Prostate gland (tissue), 2 donors: ENCODE measurements at regions not wholly inside any gene's neighbourhood (a gene's known extent, or its start where the extent isn't known, plus 50 kb on each side); places are given as distances from the start of the nearest gene placed in this dataset.

ENCODE experiments used
- DNase-seq: peaks from one replicate; pipeline ENCODE4 v3.0.0-alpha.2; 2019; ENCODE audit warnings: low spot score
- H3K27ac ChIP-seq, 2 donors: fragments of 200-600 bp; sonication (generic); 2 replicates each; pipeline ENCODE4 v1.5.1; 2017 to 2019
- H3K27me3 ChIP-seq: fragments of 200-600 bp; sonication (generic); replicated peaks from 2 replicates; pipeline ENCODE4 v1.5.1; 2019; ENCODE audit not compliant: insufficient read depth
- H3K36me3 ChIP-seq, 2 donors: fragments of 200-600 bp; sonication (generic); 1 replicate in 1 of 2; 2 replicates in 1 of 2; pipeline versions ENCODE4 v1.5.1 to v1.8.1; 2017 to 2019
- H3K4me1 ChIP-seq: fragments of 200-600 bp; sonication (generic); replicated peaks from 2 replicates; pipeline ENCODE4 v1.5.1; 2019
- H3K4me3 ChIP-seq, 2 donors: fragments of 200-600 bp; sonication (generic); 2 replicates each; pipeline ENCODE4 v1.5.1; 2017 to 2019
- H3K9me3 ChIP-seq: fragments of 200-600 bp; sonication (generic); 2 replicates; pipeline ENCODE4 v1.5.1; 2017
- CTCF ChIP-seq, 4 experiments: fragments of 200-600 bp in 2 of 4; fragments of 450-650 bp in 2 of 4; sonication (generic) in 2 of 4; IDR thresholded peaks; 1 replicate in 3 of 4; 2 replicates in 1 of 4; pipeline ENCODE4 v1.5.1; 2016 to 2019; ENCODE audit warnings: antibody characterized with exemption in 4 of 4, mild to moderate bottlenecking in 2 of 4, moderate library complexity in 2 of 4
- POLR2A ChIP-seq: fragments of 450-650 bp; IDR thresholded peaks from one replicate; pipeline ENCODE4 v1.6.1; 2016; ENCODE audit warnings: antibody characterized with exemption, mild to moderate bottlenecking
- POLR2AphosphoS5 ChIP-seq: sonication (generic); formaldehyde crosslinking; IDR thresholded peaks from one replicate; pipeline ENCODE4 v1.6.1; 2017; ENCODE audit warnings: antibody characterized with exemption
- WGBS: methylation state at CpG from one replicate; pipeline ENCODE4 v1.1.5; 2018; 5-methylcytosine and 5-hydroxymethylcytosine counted together
- intact Hi-C: fragments of 100-400 bp; cut with DNase I; formaldehyde crosslinking; loops from one replicate; pipeline ENCODE4 v1.14.2; 2022

GRCh38 chr17:51491416-51491815 is 231.1 kb downstream of the UTP18 start:
- Histone ChIP-seq H3K4me3 (no peak overlapping the region), H3K36me3 (no peaks in the 10 kb centered on the region), H3K9me3 (no peaks in the 10 kb centered on the region), H3K27ac (no peak overlapping the region), H3K27me3 (no peaks in the 10 kb centered on the region), H3K4me1 (no peaks in the 10 kb centered on the region)
- 85% methylated on average over 5 of the region's 6 CpGs for WGBS
- no peak for TF ChIP-seq CTCF (IDR thresholded peaks at IDR 0.05)
- DNase-seq, result no peak
- intact Hi-C loops, result no loop called here

DNA sequence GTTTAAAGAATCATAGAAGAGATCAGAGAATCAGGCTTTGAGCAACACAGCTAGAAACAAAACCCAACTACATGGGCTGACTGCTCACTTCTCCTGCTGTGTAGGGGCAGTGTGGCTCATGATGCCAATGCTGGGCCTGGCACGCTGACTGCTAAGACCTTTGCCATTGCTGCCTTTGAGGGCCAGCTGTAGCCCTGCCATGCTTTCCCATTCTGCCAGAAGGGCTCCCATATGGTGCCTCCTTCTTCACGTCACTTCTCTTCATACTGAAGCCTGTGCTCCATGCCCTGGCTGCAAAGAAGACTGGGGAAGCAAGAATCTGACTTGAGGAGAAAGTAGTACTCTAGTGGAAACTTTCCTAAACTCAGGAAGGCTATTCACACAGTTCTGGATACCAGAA is 232.9 kb downstream of the UTP18 start:
- intact Hi-C loops, result no loop called here

GRCh38 chr17:51496378-51496777 is 236.0 kb downstream of the UTP18 start:
- 30% methylated on average over 1 of the region's 1 CpG for WGBS
- Histone ChIP-seq H3K36me3 (no peaks in the 10 kb centered on the region), H3K4me3 (no peak overlapping the region), H3K9me3 (no peaks in the 10 kb centered on the region), H3K27me3 (no peaks in the 10 kb centered on the region), H3K4me1 (no peaks in the 10 kb centered on the region), H3K27ac (no peak overlapping the region)
- TF ChIP-seq POLR2AphosphoS5, result no peak
- TF ChIP-seq CTCF (IDR thresholded peaks at IDR 0.05), result no peak
- TF ChIP-seq POLR2A, result no peak
- DNase-seq, result no peak
- intact Hi-C loops, result no loop called here

More for the DNA sequence above, 232.9 kb downstream of the UTP18 start:
- no peaks in the 10 kb centered on the region for H3K27me3 ChIP-seq
- H3K4me1 ChIP-seq, result no peaks in the 10 kb centered on the region
- H3K36me3 ChIP-seq, result no peaks in the 10 kb centered on the region
- TF ChIP-seq POLR2AphosphoS5 (no peak), CTCF (IDR thresholded peaks at IDR 0.05) (no peak), POLR2A (no peak)
- no peak overlapping the region for H3K4me3 ChIP-seq
- DNase-seq, result no peak
- H3K9me3 ChIP-seq, result no peaks in the 10 kb centered on the region
- H3K27ac ChIP-seq, result no peak overlapping the region
- 93% methylated on average over 2 of the region's 2 CpGs for WGBS

DNA sequence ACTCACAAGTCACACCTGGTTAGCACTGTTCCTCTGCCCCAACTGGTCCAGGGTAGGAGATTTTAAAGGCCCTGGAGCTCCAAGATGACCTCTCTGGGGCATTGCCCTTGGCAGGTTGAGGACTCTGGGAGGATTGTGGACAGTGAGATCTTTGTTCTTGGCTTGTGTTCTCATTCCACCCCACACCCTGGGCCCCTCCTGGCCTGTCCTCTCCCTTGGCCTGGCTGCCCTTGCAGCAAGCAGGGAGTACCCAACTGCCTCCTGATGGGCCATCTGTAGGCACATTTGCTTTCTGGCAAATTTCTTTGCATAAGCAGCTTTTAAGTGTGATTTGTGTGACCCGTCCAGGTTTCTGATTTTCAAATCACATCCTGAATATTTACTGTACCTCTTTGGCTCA is 239.6 kb downstream of the UTP18 start:
- Histone ChIP-seq H3K4me3 (no peak overlapping the region), H3K9me3 (no peaks in the 10 kb centered on the region), H3K27me3 (no peaks in the 10 kb centered on the region), H3K27ac (no peak overlapping the region), H3K4me1 (no peaks in the 10 kb centered on the region), H3K36me3 (no peaks in the 10 kb centered on the region)
- DNase-seq, result no peak
- WGBS, result 25% methylated on average over 1 of the region's 1 CpG
- TF ChIP-seq CTCF (IDR thresholded peaks at IDR 0.05), result no peak
- no peak for TF ChIP-seq POLR2A
- no peak for TF ChIP-seq POLR2AphosphoS5
- intact Hi-C loops, result no loop called here

DNA sequence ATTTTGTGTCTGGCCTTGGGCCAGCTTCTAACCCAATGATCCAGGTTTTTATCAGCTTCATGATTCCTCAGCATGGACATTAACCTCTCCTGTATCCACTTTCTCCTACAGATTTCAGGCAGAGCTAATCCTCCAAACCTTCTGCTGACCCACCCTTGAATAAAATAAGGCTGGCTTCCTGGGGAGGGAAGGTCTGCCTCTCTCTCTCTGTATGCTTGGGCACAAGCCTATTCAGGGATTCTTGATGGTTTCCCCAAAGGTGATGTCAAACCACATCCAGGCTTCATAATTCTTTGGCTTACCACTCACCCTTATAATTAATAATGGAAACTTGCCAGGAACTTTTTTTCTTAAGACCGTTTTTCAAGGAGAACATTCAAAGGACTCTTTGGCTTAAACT is 240.1 kb downstream of the UTP18 start:
- H3K9me3 ChIP-seq, result no peaks in the 10 kb centered on the region
- H3K36me3 ChIP-seq, result no peaks in the 10 kb centered on the region
- TF ChIP-seq POLR2AphosphoS5, result no peak
- no peak for TF ChIP-seq POLR2A
- TF ChIP-seq CTCF (IDR thresholded peaks at IDR 0.05), result no peak
- no peaks in the 10 kb centered on the region for H3K27me3 ChIP-seq
- DNase-seq, result no peak
- 23% methylated on average over 1 of the region's 1 CpG for WGBS
- intact Hi-C loops, result no loop called here
- H3K4me1 ChIP-seq, result no peaks in the 10 kb centered on the region
- no peak overlapping the region for H3K4me3 ChIP-seq
- no peak overlapping the region for H3K27ac ChIP-seq
